AG09319 (cell line): ENCODE measurements at regions not wholly inside any gene's neighbourhood (a gene's known extent, or its start where the extent isn't known, plus 50 kb on each side); places are given as distances from the start of the nearest gene placed in this dataset.

Experiments
- DNase-seq: peaks from one replicate; pipeline ENCODE4 v3.0.0-alpha.2; 2010; ENCODE audit warnings: low read depth; ENCODE audit errors: extremely low read depth
- CTCF ChIP-seq: IDR thresholded peaks from 2 replicates; pipeline ENCODE4 v1.5.1; 2011; ENCODE audit warnings: low read depth, mild to moderate bottlenecking, inconsistent platforms, low read length, moderate library complexity

DNA sequence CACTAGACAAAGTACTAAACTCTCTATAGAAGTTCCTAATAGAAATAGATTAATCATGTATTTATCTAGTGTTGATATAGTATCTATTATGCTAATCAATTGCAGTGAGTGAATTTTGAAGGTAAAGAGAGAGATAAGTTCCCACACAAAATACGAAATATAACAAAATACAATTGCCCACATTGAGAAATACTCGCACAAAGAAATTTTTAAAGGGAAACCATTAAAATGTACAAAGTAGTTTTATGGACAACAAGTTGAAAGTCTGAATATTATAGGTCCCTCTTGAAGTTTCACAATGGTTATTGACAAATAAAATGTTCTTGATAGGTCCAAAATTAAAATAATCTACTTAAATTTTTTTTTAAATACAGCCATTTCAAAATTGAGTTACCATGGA is 1031.1 kb downstream of the SORCS1 start:
- no peak for TF ChIP-seq CTCF
- DNase-seq, result no peak

- TF ChIP-seq CTCF, result no peak
- no peak for DNase-seq
Observed at GRCh38 chr10:106132956-106133355, 1031.5 kb downstream of the SORCS1 start.

DNA sequence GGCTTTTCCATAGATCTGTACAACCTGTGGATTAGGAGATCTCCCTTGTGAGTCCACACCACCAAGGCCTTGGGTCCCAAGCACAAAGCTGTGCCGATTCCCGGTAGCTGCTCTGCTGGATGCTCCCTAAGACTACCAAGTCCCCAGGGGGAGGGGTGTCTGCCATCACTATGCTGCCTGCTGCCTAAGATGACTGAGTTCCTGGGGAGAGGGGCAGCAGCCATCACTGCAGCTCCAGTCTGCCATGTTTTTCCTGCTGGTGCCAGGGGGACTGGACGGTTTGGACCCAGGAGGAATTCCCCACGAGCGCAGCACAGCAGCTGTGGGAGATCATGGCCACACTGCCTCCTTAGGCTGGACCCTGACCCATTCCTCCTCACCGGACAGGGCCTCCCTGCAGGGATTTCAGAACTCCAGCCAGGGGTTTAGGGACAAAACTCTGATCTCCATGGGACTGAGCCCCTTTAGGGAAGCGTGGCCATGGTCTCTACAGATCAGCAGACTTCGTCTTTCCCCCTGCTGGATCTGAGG is 1049.8 kb downstream of the SORCS1 start:
- TF ChIP-seq CTCF, result no peak
- DNase-seq, result no peak

DNA sequence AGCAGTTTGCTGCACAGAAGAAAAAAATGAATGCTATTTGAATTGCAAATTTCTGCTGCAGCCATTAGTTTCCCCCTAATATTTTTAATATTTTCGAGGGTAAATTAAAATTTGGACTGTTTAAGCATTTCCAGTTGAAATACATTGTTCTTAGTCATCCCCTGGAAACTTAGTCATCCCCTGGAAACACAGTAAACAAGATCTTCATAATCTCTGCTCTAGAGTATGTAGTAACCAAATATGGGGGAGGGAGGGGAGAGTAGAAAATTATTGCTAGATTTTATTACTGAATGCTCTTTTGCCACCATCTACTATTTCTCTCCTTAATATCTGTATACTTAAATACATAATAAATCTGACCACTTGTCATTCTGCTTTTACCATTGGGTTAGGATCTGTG is 1053.3 kb downstream of the SORCS1 start:
- DNase-seq, result no peak
- no peak for TF ChIP-seq CTCF

DNA sequence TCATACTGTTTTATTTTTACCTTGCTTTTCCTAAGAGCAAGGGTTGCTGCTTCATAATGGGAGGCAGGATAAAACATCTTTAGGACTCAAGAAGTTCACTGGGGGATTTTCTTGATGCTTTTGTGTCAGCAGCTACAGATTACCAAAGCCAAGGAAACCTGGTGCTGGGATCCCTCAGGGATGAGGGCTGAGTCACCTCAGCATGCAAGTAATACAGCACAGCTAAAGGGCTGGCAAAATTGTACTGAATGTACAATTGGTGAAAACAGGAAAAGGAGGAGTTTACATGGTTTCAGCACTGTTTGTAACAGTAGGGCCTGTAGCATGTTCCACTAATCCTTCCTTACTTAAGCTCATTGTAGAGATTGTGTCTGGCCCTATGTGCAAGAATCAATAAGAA is 1056.8 kb downstream of the SORCS1 start:
- TF ChIP-seq CTCF, result no peak

DNA sequence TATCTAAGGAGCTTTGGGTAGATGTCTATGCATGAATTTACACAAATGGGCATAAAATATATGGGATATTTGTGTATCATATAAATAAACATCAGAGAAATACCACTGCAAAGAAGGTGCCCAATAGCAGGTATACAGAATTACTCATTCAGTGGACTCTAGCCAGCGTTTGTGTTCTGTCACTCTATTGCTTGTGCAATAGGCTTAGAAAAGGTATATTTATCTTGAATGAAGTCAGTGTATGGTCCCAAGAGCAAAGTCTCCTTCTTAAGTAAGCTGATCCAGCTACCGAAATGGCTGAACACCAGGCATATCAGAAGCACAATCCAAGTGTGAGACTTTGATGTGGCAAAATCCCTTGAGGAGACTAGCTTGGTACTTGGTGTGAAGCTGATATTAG is 1058.4 kb downstream of the SORCS1 start:
- no peak for TF ChIP-seq CTCF
- no peak for DNase-seq

More for the DNA sequence above, 1056.8 kb downstream of the SORCS1 start:
- DNase-seq, result no peak

- TF ChIP-seq CTCF, result no peak
- DNase-seq, result no peak
Observed at GRCh38 chr10:106089855-106090254, 1074.7 kb downstream of the SORCS1 start.
